ENCODE measurements at regions not wholly inside any gene's neighbourhood (a gene's known extent, or its start where the extent isn't known, plus 50 kb on each side); places are given as distances from the start of the nearest gene placed in this dataset.

GRCh38 chr9:13447843-13448422 is 168.4 kb upstream of the MPDZ start:
- dilution Hi-C loops (cut with MboI; ENCODE audit: extremely low pct_ligation_motif_present, low sequenced_read_pairs), result no loop called here
- no peak for TF ChIP-seq CTCF (optimal IDR thresholded peaks at IDR 0.05 in 1 of 3, IDR thresholded peaks at IDR 0.05 in 1 of 3, conservative IDR thresholded peaks at IDR 0.05 in 1 of 3; ENCODE audit: extremely low read depth in 1 of 3, insufficient read depth in 2 of 3, low read length in 3 of 3)
- no peak for TF ChIP-seq EZH2 (IDR thresholded peaks at IDR 0.05; ENCODE audit: low read length)
- peak; percentile 36 for FAIRE-seq

GRCh38 chr9:13446938-13447842 is 167.7 kb upstream of the MPDZ start:
- Histone ChIP-seq H3K9me3 (ENCODE audit: control insufficient read depth, low read depth, low read length) (no peaks in the 10 kb centered on the region), H3K9ac (ENCODE audit: control insufficient read depth, extremely low read depth, insufficient read depth, low read length) (no peak overlapping the region), H3K4me1 (ENCODE audit: control insufficient read depth, extremely low read depth, insufficient read depth, low read length) (no peaks in the 10 kb centered on the region), H4K20me1 (ENCODE audit: control insufficient read depth, extremely low read depth, insufficient read depth, low read length) (no peaks in the 10 kb centered on the region), H3K4me2 (ENCODE audit: control insufficient read depth, extremely low read depth, insufficient read depth, low read depth, low read length) (no peak overlapping the region), H3K9me1 (ENCODE audit: control insufficient read depth, extremely low read depth, insufficient read depth, low read length) (no peaks in the 10 kb centered on the region), H3K27ac (ENCODE audit: control insufficient read depth, insufficient read depth, low read length) (no peak overlapping the region), H3K79me2 (ENCODE audit: control insufficient read depth, insufficient read depth, low read length) (no peaks in the 10 kb centered on the region), H3K4me3 (ENCODE audit: control insufficient read depth in 2 of 3, extremely low read depth in 1 of 3, insufficient read depth in 2 of 3, low read depth in 1 of 3, low read length in 3 of 3) (peak overlapping the region in 1 of 3 experiments; percentile 11), H3K36me3 (ENCODE audit: control insufficient read depth in 2 of 2, extremely low read depth in 1 of 2, insufficient read depth in 2 of 2, low read length in 2 of 2) (no peaks in the 10 kb centered on the region), H3K27me3 (ENCODE audit: control insufficient read depth, extremely low read depth, insufficient read depth, low read length) (no peaks in the 10 kb centered on the region), H2AFZ (ENCODE audit: control insufficient read depth, low read length) (no peak overlapping the region)
- dilution Hi-C loops (cut with MboI; ENCODE audit: extremely low pct_ligation_motif_present, low sequenced_read_pairs), result no loop called here
- TF ChIP-seq CTCF (optimal IDR thresholded peaks at IDR 0.05 in 1 of 3, IDR thresholded peaks at IDR 0.05 in 1 of 3, conservative IDR thresholded peaks at IDR 0.05 in 1 of 3; ENCODE audit: extremely low read depth in 1 of 3, insufficient read depth in 2 of 3, low read length in 3 of 3), result no peak
- no peak for TF ChIP-seq EZH2 (IDR thresholded peaks at IDR 0.05; ENCODE audit: low read length)
- DNase-seq (ENCODE audit: low read depth, low spot score) (no peak), FAIRE-seq (no peak)

More at GRCh38 chr9:13447843-13448422, 168.4 kb upstream of the MPDZ start:
- Histone ChIP-seq H3K27ac (ENCODE audit: control insufficient read depth, insufficient read depth, low read length) (no peak overlapping the region), H3K9me3 (ENCODE audit: control insufficient read depth, low read depth, low read length) (no peaks in the 10 kb centered on the region), H3K4me2 (ENCODE audit: control insufficient read depth, extremely low read depth, insufficient read depth, low read depth, low read length) (no peak overlapping the region), H3K9me1 (ENCODE audit: control insufficient read depth, extremely low read depth, insufficient read depth, low read length) (no peaks in the 10 kb centered on the region), H2AFZ (ENCODE audit: control insufficient read depth, low read length) (no peak overlapping the region), H3K9ac (ENCODE audit: control insufficient read depth, extremely low read depth, insufficient read depth, low read length) (no peak overlapping the region), H3K36me3 (ENCODE audit: control insufficient read depth in 2 of 2, extremely low read depth in 1 of 2, insufficient read depth in 2 of 2, low read length in 2 of 2) (no peaks in the 10 kb centered on the region), H3K79me2 (ENCODE audit: control insufficient read depth, insufficient read depth, low read length) (no peaks in the 10 kb centered on the region), H3K4me1 (ENCODE audit: control insufficient read depth, extremely low read depth, insufficient read depth, low read length) (no peaks in the 10 kb centered on the region), H3K4me3 (ENCODE audit: control insufficient read depth in 2 of 3, extremely low read depth in 1 of 3, insufficient read depth in 2 of 3, low read depth in 1 of 3, low read length in 3 of 3) (no peak overlapping the region), H4K20me1 (ENCODE audit: control insufficient read depth, extremely low read depth, insufficient read depth, low read length) (no peaks in the 10 kb centered on the region), H3K27me3 (ENCODE audit: control insufficient read depth, extremely low read depth, insufficient read depth, low read length) (no peaks in the 10 kb centered on the region)
- DNase-seq (ENCODE audit: low read depth, low spot score), result no peak

Measured in keratinocyte (primary cell).